AG09319 (cell line): ENCODE measurements at regions not wholly inside any gene's neighbourhood (a gene's known extent, or its start where the extent isn't known, plus 50 kb on each side); places are given as distances from the start of the nearest gene placed in this dataset.

Experiments
- DNase-seq: peaks from one replicate; pipeline ENCODE4 v3.0.0-alpha.2; 2010; ENCODE audit warnings: low read depth; ENCODE audit errors: extremely low read depth
- TF ChIP-seq, protein P1 (sequence below): IDR thresholded peaks from 2 replicates; pipeline ENCODE4 v1.5.1; 2011; ENCODE audit warnings: low read depth, mild to moderate bottlenecking, inconsistent platforms, low read length, moderate library complexity

DNA sequence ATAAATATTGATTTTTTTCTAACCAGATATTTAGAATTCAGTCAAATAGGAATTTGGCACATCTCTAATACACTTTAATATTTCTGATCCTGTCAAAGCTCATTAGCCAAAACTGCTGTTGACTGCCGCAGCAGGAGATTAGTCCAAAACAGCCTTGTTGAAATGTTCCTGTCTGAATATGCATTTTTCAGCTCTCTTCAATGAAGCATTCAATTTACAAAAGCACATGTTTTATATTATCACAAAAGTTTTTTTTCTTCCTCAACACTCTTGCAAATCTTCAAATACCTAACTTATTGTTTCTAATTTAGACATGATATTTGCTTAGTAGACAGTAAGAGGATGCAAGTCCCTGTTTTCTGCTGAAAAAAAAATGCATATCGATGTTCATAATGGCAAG lies 140.9 kb downstream of the SPATA18 start:
- TF ChIP-seq, protein P1, sequence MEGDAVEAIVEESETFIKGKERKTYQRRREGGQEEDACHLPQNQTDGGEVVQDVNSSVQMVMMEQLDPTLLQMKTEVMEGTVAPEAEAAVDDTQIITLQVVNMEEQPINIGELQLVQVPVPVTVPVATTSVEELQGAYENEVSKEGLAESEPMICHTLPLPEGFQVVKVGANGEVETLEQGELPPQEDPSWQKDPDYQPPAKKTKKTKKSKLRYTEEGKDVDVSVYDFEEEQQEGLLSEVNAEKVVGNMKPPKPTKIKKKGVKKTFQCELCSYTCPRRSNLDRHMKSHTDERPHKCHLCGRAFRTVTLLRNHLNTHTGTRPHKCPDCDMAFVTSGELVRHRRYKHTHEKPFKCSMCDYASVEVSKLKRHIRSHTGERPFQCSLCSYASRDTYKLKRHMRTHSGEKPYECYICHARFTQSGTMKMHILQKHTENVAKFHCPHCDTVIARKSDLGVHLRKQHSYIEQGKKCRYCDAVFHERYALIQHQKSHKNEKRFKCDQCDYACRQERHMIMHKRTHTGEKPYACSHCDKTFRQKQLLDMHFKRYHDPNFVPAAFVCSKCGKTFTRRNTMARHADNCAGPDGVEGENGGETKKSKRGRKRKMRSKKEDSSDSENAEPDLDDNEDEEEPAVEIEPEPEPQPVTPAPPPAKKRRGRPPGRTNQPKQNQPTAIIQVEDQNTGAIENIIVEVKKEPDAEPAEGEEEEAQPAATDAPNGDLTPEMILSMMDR: no peak
- no peak for DNase-seq

- DNase-seq: peak; percentile 71
- TF ChIP-seq, protein P1: no peak
These were observed 141.6 kb downstream of the SPATA18 start for GRCh38 chr4:52192721-52193135.

GRCh38 chr4:52195869-52196268 lies 144.8 kb downstream of the SPATA18 start:
- DNase-seq: no peak
- TF ChIP-seq, protein P1: no peak

DNA sequence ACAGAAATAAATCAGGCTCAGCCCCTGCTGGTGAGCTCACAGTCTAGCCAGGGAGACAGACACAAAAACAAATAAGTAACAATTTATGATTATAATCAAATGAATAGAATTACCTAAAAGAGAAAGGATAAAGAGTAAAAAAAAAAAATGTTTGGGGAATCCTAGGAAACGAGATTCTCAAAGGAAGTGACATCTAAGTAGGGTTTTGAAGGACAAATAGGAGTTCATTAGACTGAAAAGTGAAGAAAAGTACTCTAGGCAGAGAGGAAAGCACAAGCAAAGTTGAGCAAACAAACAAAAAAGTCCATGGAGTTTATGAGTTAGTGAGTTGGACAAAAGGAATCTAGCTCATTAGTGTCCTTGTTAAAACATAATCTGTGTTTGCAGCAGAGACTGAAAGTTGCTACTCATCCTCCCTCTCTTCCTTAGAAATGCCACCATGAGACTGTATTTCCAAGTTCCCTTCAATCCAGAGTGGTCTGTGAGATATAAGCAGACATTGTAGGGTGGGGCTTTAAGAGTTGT lies 145.6 kb downstream of the SPATA18 start:
- no peak for DNase-seq
- TF ChIP-seq, protein P1: no peak

GRCh38 chr4:52197306-52197705 lies 146.2 kb downstream of the SPATA18 start:
- TF ChIP-seq, protein P1: no peak
- no peak for DNase-seq

- DNase-seq: no peak
These were observed 147.2 kb downstream of the SPATA18 start for GRCh38 chr4:52198294-52198693.

DNA sequence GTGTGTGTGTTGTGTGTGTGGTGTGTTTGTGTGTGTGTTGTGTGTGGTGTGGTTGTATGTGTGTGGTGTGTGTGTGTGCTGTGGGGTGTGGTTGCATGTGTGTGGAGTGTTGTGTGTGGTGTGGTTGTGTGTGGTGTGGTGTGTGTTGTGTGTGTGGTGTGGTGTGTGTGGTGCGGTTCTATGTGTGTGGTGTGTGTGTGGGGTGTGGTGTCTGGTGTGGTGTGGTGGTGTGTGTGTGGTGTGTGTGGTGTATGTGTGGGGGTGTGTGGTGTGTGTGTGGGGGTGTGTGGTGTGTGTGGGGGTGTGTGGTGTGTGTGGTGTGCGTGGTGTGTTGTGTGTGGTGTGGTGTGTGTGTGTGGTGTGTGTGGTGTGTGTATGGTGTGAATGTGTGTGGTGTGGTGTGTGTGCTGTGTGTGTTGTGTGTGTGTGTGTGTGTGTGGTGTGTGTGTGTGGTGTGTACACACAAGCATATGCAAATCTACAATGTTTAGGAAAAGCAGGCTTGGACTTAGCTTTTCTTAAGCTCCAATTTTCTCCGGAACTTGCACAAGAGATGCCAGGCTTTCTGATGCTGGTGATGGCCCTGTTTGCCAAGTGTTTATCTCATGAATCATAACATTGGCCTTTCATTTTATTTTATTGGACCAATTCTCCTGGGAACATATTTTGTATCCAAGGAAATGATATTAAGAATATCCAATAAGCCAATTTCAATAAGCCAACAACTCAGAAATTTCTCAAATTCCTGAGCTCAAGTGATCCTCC lies 148.7 kb downstream of the SPATA18 start:
- DNase-seq: peak; percentile 59
- TF ChIP-seq, protein P1: no peak

More at GRCh38 chr4:52198294-52198693, 147.2 kb downstream of the SPATA18 start:
- TF ChIP-seq, protein P1: no peak
